WTC11 (cell line): ENCODE measurements at regions not wholly inside any gene's neighbourhood (a gene's known extent, or its start where the extent isn't known, plus 50 kb on each side); places are given as distances from the start of the nearest gene placed in this dataset.

Experiments used
- ATAC-seq: fragments of 200-7000 bp; cut with Tn5 transposase; 2 replicates; pipeline ENCODE4 v1.10.0; 2021; ENCODE audit warnings: mild to moderate bottlenecking, moderate library complexity
- CTCF ChIA-PET: fragments of 300-600 bp; sonication (Branson Sonifier 250); formaldehyde crosslinking; loops from one replicate; lab custom pipeline; 2021; ENCODE audit warnings: antibody characterized with exemption; lab: Charles Lee
- POLR2A ChIA-PET: fragments of 350-600 bp; sonication (Branson Sonifier 250); formaldehyde crosslinking; loops from one replicate; lab custom pipeline; 2021; ENCODE audit warnings: antibody characterized with exemption; lab: Charles Lee
- DNase-seq: peaks from one replicate; pipeline ENCODE4 v3.0.0; 2021; ENCODE audit warnings: low spot score
- H3K27ac Mint-ChIP-seq: 2 replicates; pipeline ENCODE4 v1.8.0; 2021; ENCODE audit warnings: mixed read lengths
- H3K27me3 Mint-ChIP-seq: 2 replicates; pipeline ENCODE4 v1.8.0; 2021; ENCODE audit warnings: low read depth, mild to moderate bottlenecking, moderate library complexity, mixed read lengths
- H3K36me3 Mint-ChIP-seq: 2 replicates; pipeline ENCODE4 v1.8.0; 2021; ENCODE audit warnings: mixed read lengths
- H3K4me1 Mint-ChIP-seq: 2 replicates; pipeline ENCODE4 v1.8.0; 2022; ENCODE audit warnings: mixed read lengths
- H3K4me3 Mint-ChIP-seq: 2 replicates; pipeline ENCODE4 v1.8.0; 2021; ENCODE audit warnings: mild to moderate bottlenecking, moderate library complexity, mixed read lengths
- H3K9me3 Mint-ChIP-seq: 2 replicates; pipeline ENCODE4 v1.8.0; 2021; ENCODE audit warnings: mixed read lengths
- CBFB ChIP-seq: sonication (generic); formaldehyde crosslinking; IDR thresholded peaks from 2 replicates; pipeline ENCODE4 v1.8.1; 2022; ENCODE audit warnings: mild to moderate bottlenecking, low read depth, missing genetic modification reagents
- CREB1 ChIP-seq: sonication (generic); formaldehyde crosslinking; IDR thresholded peaks from 2 replicates; pipeline ENCODE4 v1.8.0; 2023; ENCODE audit warnings: mild to moderate bottlenecking, missing genetic modification reagents
- E2F1 ChIP-seq: sonication (generic); formaldehyde crosslinking; IDR thresholded peaks from 2 replicates; pipeline ENCODE4 v1.8.0; 2022; ENCODE audit warnings: mild to moderate bottlenecking, missing genetic modification reagents
- ELF4 ChIP-seq: sonication (generic); formaldehyde crosslinking; IDR thresholded peaks from 2 replicates; pipeline ENCODE4 v1.8.1; 2022; ENCODE audit warnings: low read depth, mild to moderate bottlenecking, moderate library complexity, missing genetic modification reagents
- FOXJ3 ChIP-seq: sonication (generic); formaldehyde crosslinking; IDR thresholded peaks from 2 replicates; pipeline ENCODE4 v1.9.0; 2021; ENCODE audit warnings: missing genetic modification reagents, mild to moderate bottlenecking, borderline replicate concordance
- HMGA2 ChIP-seq: fragments of 250-450 bp; sonication (Bioruptor Pico); IDR thresholded peaks from 2 replicates; pipeline ENCODE4 v1.4.0; 2021; ENCODE audit warnings: mild to moderate bottlenecking, moderate library complexity
- JAZF1 ChIP-seq: fragments of 250-450 bp; sonication (Bioruptor Pico); IDR thresholded peaks from 2 replicates; pipeline ENCODE4 v1.9.0; 2021; ENCODE audit warnings: moderate library complexity, mild to moderate bottlenecking, inconsistent platforms
- MYBL2 ChIP-seq: sonication (generic); formaldehyde crosslinking; IDR thresholded peaks from 2 replicates; pipeline ENCODE4 v1.8.1; 2023; ENCODE audit warnings: mild to moderate bottlenecking, moderate library complexity, missing genetic modification reagents
- NFE2L1 ChIP-seq: sonication (generic); formaldehyde crosslinking; IDR thresholded peaks from 2 replicates; pipeline ENCODE4 v1.8.1; 2023; ENCODE audit warnings: missing genetic modification reagents
- PRDM15 ChIP-seq: sonication (generic); formaldehyde crosslinking; IDR thresholded peaks from 2 replicates; pipeline ENCODE4 v1.8.0; 2022; ENCODE audit warnings: missing genetic modification reagents
- TEAD4 ChIP-seq: sonication (generic); formaldehyde crosslinking; IDR thresholded peaks from 2 replicates; pipeline ENCODE4 v1.8.0; 2022; ENCODE audit warnings: mild to moderate bottlenecking, missing genetic modification reagents
- USF2 ChIP-seq: sonication (generic); formaldehyde crosslinking; IDR thresholded peaks from 2 replicates; pipeline ENCODE4 v1.8.1; 2023; ENCODE audit warnings: mild to moderate bottlenecking, missing genetic modification reagents, moderate library complexity
- ZNF121 ChIP-seq: sonication (generic); formaldehyde crosslinking; IDR thresholded peaks from 2 replicates; pipeline ENCODE4 v1.8.0; 2023; ENCODE audit warnings: missing genetic modification reagents
- ZNF317 ChIP-seq: sonication (generic); formaldehyde crosslinking; IDR thresholded peaks from 2 replicates; pipeline ENCODE4 v1.8.1; 2023; ENCODE audit warnings: low read depth, mild to moderate bottlenecking, moderate library complexity, missing genetic modification reagents, borderline replicate concordance
- TF ChIP-seq, protein P1 (sequence below): sonication (generic); formaldehyde crosslinking; IDR thresholded peaks from 2 replicates; pipeline ENCODE4 v1.8.0; 2023; ENCODE audit warnings: missing genetic modification reagents
- TF ChIP-seq, protein P2 (sequence below): sonication (generic); formaldehyde crosslinking; IDR thresholded peaks from 2 replicates; pipeline ENCODE4 v1.8.1; 2022; ENCODE audit warnings: low read depth, missing genetic modification reagents, borderline replicate concordance
- TF ChIP-seq, protein P3 (sequence below): sonication (generic); formaldehyde crosslinking; IDR thresholded peaks from 2 replicates; pipeline ENCODE4 v1.8.1; 2023; ENCODE audit warnings: mild to moderate bottlenecking, missing genetic modification reagents
- TF ChIP-seq, protein P4 (sequence below): sonication (generic); formaldehyde crosslinking; IDR thresholded peaks from 2 replicates; pipeline ENCODE4 v1.8.1; 2023; ENCODE audit warnings: mild to moderate bottlenecking, moderate library complexity, missing genetic modification reagents

- POLR2A ChIA-PET: no interaction called here
- Mint-ChIP-seq H3K27me3 (no peaks in the 10 kb centered on the region), H3K27ac (no peak overlapping the region), H3K36me3 (no peaks in the 10 kb centered on the region), H3K4me3 (no peak overlapping the region), H3K9me3 (peaks cover 4% of the 10 kb centered on the region), H3K4me1 (no peaks in the 10 kb centered on the region)
- DNase-seq: no peak
- CTCF ChIA-PET: interaction anchor here (0.7 to 2.3 kb wide), 7 partner anchors 12 to 657 kb away, joined by 3 to 34 read pairs (median 5); partner anchors contain the start of gene NRIP1
- no peak for ATAC-seq
- TF ChIP-seq JAZF1 (no peak), PRDM15 (CRISPR knock-in tag) (no peak), CBFB (CRISPR knock-in tag) (no peak), ZNF317 (CRISPR knock-in tag) (no peak), E2F1 (CRISPR knock-in tag) (no peak)
- TF ChIP-seq, protein P1, sequence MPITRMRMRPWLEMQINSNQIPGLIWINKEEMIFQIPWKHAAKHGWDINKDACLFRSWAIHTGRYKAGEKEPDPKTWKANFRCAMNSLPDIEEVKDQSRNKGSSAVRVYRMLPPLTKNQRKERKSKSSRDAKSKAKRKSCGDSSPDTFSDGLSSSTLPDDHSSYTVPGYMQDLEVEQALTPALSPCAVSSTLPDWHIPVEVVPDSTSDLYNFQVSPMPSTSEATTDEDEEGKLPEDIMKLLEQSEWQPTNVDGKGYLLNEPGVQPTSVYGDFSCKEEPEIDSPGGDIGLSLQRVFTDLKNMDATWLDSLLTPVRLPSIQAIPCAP (CRISPR knock-in tag): no peak
Observed at GRCh38 chr21:15521644-15522001, 208.2 kb upstream of the USP25 start.

- TF ChIP-seq MYBL2 (CRISPR knock-in tag): no peak
- TF ChIP-seq FOXJ3 (CRISPR knock-in tag): no peak
- no peak for TF ChIP-seq E2F1 (CRISPR knock-in tag)
- no peak for TF ChIP-seq ELF4
- TF ChIP-seq NFE2L1 (CRISPR knock-in tag): no peak
- TF ChIP-seq, protein P2, sequence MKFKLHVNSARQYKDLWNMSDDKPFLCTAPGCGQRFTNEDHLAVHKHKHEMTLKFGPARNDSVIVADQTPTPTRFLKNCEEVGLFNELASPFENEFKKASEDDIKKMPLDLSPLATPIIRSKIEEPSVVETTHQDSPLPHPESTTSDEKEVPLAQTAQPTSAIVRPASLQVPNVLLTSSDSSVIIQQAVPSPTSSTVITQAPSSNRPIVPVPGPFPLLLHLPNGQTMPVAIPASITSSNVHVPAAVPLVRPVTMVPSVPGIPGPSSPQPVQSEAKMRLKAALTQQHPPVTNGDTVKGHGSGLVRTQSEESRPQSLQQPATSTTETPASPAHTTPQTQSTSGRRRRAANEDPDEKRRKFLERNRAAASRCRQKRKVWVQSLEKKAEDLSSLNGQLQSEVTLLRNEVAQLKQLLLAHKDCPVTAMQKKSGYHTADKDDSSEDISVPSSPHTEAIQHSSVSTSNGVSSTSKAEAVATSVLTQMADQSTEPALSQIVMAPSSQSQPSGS: no peak
- TF ChIP-seq TEAD4: no peak
- TF ChIP-seq CREB1 (CRISPR knock-in tag): no peak
- TF ChIP-seq, all 79 proteins: peak for 0
- Mint-ChIP-seq H3K9me3 (peaks cover 4% of the 10 kb centered on the region), H3K4me3 (no peak overlapping the region), H3K36me3 (no peaks in the 10 kb centered on the region), H3K27me3 (no peaks in the 10 kb centered on the region), H3K27ac (no peak overlapping the region), H3K4me1 (no peaks in the 10 kb centered on the region)
- POLR2A ChIA-PET: no interaction called here
- ATAC-seq: no peak
- CTCF ChIA-PET: interaction anchor here (1.2 to 2.3 kb wide), 3 partner anchors 18 to 96 kb away, joined by 3 to 34 read pairs (median 7); no protein-coding TSS in a partner anchor
- DNase-seq: no peak
Observed at GRCh38 chr21:15522148-15522547, 207.6 kb upstream of the USP25 start.

- no peaks in the 10 kb centered on the region for H3K36me3 Mint-ChIP-seq
- no peak for TF ChIP-seq HMGA2 (CRISPR knock-in tag)
- no peak for TF ChIP-seq ZNF121
- TF ChIP-seq USF2 (CRISPR knock-in tag): no peak
- TF ChIP-seq, protein P3, sequence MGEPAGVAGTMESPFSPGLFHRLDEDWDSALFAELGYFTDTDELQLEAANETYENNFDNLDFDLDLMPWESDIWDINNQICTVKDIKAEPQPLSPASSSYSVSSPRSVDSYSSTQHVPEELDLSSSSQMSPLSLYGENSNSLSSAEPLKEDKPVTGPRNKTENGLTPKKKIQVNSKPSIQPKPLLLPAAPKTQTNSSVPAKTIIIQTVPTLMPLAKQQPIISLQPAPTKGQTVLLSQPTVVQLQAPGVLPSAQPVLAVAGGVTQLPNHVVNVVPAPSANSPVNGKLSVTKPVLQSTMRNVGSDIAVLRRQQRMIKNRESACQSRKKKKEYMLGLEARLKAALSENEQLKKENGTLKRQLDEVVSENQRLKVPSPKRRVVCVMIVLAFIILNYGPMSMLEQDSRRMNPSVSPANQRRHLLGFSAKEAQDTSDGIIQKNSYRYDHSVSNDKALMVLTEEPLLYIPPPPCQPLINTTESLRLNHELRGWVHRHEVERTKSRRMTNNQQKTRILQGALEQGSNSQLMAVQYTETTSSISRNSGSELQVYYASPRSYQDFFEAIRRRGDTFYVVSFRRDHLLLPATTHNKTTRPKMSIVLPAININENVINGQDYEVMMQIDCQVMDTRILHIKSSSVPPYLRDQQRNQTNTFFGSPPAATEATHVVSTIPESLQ (CRISPR knock-in tag): no peak
- TF ChIP-seq, protein P4, sequence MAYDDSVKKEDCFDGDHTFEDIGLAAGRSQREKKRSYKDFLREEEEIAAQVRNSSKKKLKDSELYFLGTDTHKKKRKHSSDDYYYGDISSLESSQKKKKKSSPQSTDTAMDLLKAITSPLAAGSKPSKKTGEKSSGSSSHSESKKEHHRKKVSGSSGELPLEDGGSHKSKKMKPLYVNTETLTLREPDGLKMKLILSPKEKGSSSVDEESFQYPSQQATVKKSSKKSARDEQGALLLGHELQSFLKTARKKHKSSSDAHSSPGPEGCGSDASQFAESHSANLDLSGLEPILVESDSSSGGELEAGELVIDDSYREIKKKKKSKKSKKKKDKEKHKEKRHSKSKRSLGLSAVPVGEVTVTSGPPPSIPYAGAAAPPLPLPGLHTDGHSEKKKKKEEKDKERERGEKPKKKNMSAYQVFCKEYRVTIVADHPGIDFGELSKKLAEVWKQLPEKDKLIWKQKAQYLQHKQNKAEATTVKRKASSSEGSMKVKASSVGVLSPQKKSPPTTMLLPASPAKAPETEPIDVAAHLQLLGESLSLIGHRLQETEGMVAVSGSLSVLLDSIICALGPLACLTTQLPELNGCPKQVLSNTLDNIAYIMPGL (CRISPR knock-in tag): no peak
Observed at GRCh38 chr21:15524855-15525254, 204.9 kb upstream of the USP25 start.

More at GRCh38 chr21:15524855-15525254, 204.9 kb upstream of the USP25 start:
- Mint-ChIP-seq H3K4me1 (no peaks in the 10 kb centered on the region), H3K9me3 (peaks cover under 1% of the 10 kb centered on the region; the same call in 1 of the 2 replicates), H3K27ac (no peak overlapping the region), H3K27me3 (no peaks in the 10 kb centered on the region), H3K4me3 (no peak overlapping the region)
- CTCF ChIA-PET: interaction anchor here (1.0 to 1.8 kb wide), 2 partner anchors 28 to 42 kb away, joined by 3 to 5 read pairs; no protein-coding TSS in a partner anchor
- POLR2A ChIA-PET: no interaction called here
- ATAC-seq (no peak), DNase-seq (no peak)
